GM19397 (cell line): ENCODE measurements at regions not wholly inside any gene's neighbourhood (a gene's known extent, or its start where the extent isn't known, plus 50 kb on each side); places are given as distances from the start of the nearest gene placed in this dataset.
A peak's percentile ranks its signal among the peaks of the same experiment; 100 is the strongest.

Source experiments
- ATAC-seq: cut with Tn5 transposase; IDR thresholded peaks from one replicate; pipeline ENCODE4 v1.9.1; 2021; ENCODE audit warnings: mild to moderate bottlenecking, moderate library complexity; ENCODE audit not compliant: unreplicated experiment

GRCh38 chr11:127677660-127678425, 677.3 kb upstream of the KIRREL3 start:
- no peak for ATAC-seq

- ATAC-seq = no peak
Measured at GRCh38 chr11:127675581-127675980, 675.0 kb upstream of the KIRREL3 start.

DNA sequence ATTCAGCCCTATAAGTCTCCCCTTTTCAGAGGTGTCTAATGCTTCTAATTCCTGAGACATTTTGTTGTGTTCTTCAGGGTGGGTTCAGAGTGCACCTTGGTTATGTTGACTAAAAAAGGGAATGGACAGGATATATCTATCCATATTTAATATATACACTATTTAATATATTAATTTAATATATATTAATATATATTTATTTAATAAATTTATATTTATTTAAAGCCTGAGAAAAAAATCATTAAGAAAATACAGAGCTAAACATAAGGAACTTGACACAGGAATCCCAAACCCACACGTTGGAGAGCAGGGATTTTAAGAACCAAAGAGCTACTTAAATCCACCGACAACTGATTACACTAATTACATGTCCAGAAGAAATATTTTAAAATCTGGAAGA, 674.2 kb upstream of the KIRREL3 start:
- ATAC-seq = no peak

- no peak for ATAC-seq
Measured at GRCh38 chr11:127670374-127671119, 670.0 kb upstream of the KIRREL3 start.

DNA sequence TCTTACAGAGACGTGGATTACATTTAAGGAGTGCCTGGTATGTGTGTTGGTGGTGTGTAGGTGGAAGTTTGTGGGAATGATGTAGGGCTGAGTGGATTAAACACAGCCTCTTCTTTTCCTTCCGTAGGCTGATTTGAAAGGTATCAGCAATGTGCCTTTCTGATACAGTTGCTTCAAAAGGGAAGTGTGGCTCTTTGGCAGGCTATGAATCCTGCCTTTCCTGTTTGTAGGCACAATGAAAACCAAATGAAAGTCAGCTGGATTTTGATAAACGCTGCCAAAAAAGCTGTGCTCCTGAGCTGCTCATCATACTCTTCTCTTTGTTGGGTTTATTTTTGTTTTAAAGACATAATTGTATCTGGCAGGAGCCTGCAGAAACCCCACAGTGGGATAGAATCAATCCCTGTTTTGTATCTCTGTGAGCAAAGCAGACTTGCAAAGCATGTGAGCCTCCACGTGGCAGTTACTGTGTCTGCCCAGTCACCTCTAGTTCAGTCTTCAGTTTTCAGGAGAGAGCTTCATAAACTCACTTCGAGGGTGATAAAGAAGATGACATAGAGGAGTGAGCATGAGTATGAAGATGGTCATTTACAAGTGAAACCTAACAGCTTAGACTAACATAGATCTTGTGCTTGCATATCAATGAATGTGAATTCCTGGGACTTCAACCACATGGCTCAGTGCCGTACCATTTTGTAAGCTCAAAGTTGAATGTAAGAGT, 655.7 kb upstream of the KIRREL3 start:
- no peak for ATAC-seq

- no peak for ATAC-seq
Measured at GRCh38 chr11:127653076-127653475, 652.5 kb upstream of the KIRREL3 start.

DNA sequence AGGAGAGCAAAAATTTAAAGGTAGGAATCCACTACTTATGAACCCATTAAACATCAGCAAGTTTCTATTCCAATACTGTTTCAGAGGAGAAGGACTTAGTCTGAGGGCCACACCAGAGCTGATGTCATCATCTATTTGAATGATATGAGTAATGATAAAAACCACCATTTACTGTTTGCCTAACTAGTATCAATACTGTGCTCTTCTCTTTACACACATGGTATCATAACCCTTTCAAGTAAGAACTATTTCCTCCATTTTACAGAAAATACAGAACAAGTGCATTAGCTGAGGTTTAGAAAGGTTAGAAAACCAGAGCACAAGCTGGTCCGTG, 651.3 kb upstream of the KIRREL3 start:
- ATAC-seq = no peak

DNA sequence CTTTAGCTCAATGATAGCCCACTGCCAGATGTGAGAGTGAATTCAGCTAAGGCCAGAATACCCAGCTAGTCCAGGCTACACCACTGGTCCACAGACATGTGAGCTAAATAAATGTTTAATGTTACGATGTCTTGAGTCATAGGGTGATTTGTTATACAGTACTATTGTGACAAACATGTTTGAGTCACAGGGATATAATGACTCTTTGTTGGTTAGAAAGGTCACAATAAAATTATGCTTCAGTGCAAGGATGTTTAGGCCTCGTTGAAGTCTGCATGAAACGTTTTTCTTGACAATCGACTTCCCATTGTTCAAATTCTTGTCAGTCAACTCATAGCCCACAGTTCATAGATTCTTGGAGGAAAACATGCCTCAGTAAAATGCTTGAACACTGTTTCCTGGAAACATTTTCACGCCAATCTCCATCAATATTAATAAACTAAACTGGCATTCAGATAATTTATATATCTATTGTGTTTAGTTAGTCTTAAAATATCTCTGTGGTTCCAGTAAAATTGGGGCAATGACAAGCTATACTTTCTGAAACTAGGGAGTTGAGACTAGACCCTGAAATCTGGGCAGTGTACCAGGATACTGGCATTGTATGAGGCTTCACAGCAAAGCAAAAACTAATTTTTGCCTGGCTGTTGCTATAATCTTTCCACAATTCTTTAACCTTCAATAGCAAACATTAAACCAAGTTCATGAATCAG, 650.8 kb upstream of the KIRREL3 start:
- no peak for ATAC-seq

- ATAC-seq = no peak
Measured at GRCh38 chr11:127649958-127650357, 649.4 kb upstream of the KIRREL3 start.

DNA sequence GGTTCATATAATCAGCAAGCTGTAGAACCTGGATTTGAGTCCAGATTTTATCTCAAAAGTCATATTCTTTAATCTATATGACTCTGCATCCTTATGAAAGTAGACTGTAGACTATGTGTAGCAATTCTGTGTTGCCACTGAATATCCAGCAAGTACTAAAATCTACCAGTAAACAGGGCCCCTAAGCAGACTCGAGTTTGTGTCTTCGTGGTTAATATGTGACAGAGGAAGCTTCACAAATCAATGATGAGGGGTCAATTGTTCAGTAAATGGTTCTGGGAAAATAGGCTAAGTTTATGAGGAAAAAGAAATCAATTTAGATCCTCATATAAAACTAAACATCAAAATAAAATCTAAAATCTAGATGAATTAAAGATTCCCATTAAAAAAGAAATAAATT, 648.5 kb upstream of the KIRREL3 start:
- ATAC-seq = no peak

- no peak for ATAC-seq
Measured at GRCh38 chr11:127648583-127648982, 648.0 kb upstream of the KIRREL3 start.

DNA sequence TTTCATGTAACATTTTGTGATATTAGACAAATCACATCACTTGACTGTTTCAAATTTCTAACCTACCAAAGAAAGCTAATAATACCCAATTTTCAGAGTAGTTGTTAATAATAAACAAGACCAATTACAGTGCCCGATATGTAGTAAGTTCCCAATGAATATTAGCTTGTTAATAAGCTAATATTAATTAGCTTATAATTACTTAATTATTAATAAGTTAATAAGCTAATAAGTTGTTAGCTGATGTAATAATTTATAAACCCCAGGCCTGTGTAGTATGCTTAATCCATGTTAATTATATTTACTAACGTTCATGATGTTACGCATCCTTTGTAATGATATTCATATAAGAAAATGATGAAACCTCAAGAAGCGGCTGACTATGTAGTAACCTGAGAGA, 643.8 kb upstream of the KIRREL3 start:
- no peak for ATAC-seq

DNA sequence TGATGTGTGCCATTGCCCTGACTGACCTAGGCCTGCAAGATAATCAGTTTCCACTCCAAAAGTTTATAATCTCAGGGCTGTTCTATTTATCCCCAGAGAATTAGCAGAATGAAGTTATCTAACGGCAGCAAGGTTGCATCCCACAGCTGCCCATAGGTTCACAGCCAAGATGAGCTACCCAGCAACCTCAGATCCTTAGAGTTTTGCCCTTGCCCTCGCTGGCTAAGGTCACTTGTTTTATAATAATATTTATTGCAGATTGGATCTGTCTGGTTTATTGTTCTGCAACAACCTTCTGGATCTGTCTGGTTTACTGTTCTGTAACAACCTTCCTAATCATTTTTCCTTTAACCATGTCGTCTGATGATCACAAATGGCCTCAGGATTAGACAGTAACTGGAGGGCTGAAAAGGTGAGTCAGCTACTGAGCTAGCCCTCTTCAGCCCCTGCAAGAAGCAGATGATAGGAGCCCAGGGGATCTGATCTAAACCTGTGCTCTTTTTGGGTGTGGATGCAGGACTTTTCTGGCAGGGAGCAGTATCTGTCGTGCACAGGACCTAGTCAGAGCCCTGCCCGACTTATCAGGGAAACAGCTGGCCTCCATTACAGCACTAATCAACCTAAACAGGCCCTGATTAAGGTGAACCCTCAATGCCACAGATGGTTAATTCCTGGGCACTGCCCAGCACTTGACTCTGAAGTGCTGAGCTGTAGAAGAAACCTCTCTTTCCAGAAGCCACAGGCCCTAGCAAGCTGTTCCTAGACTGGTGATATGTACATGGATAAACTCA, 642.9 kb upstream of the KIRREL3 start:
- ATAC-seq = no peak

DNA sequence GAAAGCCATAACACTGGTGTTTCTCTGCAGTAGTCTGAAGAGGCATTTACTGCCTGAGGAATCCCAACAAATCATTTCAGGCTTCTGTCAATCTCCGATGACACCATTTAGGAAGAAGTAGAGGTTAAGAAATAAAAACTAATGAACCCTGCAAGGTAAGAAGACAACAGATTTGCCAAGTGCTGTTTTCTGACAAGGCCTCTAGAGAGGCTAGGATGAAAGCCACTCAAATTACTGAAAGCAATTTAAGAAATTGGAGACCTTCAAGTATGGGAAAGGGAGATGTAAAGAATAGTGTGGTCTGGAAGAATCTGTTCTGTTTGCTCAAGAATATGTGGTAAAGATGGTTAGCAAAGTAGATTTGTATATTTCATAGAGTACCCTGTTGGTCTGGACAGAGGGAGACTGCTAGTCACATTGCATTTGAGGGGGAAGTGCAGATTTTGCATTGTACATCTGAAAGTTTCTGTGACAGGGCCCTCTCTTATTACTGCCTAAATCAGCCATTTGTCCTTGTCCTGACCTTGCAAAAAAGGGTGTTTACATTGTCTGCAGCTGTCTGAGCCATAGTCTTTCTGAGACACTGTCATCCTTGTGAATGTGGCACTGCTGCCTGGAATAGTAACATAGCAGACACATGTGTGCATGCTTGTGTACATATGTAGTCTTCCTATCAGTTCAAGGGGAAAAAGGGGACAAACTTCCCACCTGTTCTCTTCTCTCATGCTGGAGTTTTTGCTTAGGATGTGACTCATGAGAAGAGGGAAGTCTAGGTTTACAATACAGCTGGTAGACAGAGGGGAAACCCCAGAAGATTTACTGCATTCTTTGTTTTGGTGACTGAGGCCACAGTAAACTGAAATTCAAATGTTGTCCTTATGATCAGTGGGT, 640.2 kb upstream of the KIRREL3 start:
- peak; percentile 46 for ATAC-seq

- no peak for ATAC-seq
Measured at GRCh38 chr11:127639916-127640315, 639.3 kb upstream of the KIRREL3 start.

DNA sequence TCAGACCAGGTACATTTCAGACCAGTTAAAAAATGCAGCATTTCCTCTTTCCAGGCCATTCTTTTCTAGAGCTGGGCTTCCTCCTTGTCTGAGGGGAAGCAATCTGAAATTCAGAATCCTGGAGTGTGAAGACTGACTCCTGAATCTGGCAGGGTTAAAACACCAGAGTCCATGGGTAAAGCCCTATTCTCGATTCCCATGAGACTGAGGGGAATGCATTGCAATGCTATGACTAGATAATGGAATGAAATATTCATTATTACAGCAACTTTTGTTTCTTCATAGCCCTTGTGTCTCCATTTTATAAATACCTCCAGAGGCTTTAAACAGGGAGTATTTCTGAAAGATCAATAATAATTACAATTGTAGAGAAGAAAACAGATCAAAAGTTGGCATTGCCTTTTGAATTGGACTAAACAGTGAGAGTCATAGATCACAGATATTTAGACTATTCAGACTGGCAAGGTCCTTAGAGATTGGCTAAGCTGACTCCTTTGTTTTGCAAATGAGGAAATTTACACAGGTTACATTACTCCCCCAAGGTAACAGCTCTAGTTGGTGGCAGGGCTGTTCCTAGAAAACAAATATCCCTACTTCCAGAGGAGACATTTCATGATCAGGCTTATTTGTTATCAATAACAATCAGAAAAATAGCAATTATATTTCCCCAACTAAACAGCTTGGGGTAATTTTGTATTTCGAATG, 632.6 kb upstream of the KIRREL3 start:
- ATAC-seq = no peak

DNA sequence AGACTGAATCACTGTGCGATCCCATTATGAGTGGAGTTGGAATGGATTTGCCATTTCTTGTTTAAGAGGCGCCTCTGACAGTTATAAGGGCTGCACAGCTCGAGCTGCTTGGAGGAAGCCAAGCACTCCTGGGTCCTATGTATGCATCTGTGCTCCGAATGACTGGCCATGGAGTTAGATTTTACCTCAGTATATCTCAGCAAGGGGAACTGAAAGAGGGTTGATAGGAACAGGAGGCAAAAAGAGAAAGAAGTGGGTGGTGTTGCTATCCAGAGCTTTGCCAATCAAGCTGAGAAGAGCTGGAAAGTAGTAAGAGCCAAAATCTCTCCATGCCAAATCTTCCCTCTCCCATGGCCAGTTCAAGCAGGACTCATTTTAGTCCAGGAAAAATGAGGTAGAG, 632.0 kb upstream of the KIRREL3 start:
- no peak for ATAC-seq

DNA sequence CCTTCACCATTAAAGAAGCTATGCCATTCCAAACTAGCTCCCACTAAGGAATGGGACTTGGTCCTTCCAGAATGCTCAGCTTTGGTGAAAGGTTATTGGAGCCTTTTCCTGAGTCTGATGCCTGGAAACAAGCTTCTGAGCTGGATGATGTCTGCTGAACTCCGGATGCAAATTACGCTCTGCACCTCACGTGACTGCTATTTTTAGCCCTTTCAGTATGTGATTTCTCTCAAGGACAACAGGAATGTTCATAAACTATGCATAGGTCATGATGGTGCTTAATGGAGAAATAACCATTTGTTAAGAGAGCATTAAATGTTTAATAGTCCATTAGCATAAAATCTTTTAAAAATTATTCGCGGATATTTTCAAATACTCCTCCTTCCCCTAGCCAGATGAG, 631.4 kb upstream of the KIRREL3 start:
- ATAC-seq = no peak

- no peak for ATAC-seq
Measured at GRCh38 chr11:127629200-127629599, 628.6 kb upstream of the KIRREL3 start.
